HEK293T (cell line): ENCODE measurements at regions not wholly inside any gene's neighbourhood (a gene's known extent, or its start where the extent isn't known, plus 50 kb on each side); places are given as distances from the start of the nearest gene placed in this dataset.

Experiments
- CTCF ChIA-PET: fragments of 350-600 bp; formaldehyde crosslinking; extraction: SDS; loops from one replicate; lab custom pipeline; 2021; ENCODE audit warnings: antibody characterized with exemption, inconsistent platforms; lab: Yijun Ruan, JAX
- POLR2A ChIA-PET: fragments of 350-600 bp; formaldehyde crosslinking; extraction: SDS; loops from one replicate; lab custom pipeline; 2020; ENCODE audit warnings: antibody characterized with exemption, inconsistent platforms; lab: Yijun Ruan, JAX
- DNase-seq: peaks from one replicate; pipeline ENCODE4 v3.0.0; 2012; ENCODE audit warnings: mixed read lengths; ENCODE audit errors: extremely low spot score
- BHLHE40 ChIP-seq: fragments of 450-650 bp; IDR thresholded peaks from 2 replicates; pipeline ENCODE4 v1.6.1; 2016; ENCODE audit warnings: mild to moderate bottlenecking, moderate library complexity, borderline replicate concordance
- L3MBTL2 ChIP-seq: fragments of 450-650 bp; conservative IDR thresholded peaks from 2 replicates; pipeline ENCODE4 v1.6.1; 2016; ENCODE audit warnings: mild to moderate bottlenecking

DNA sequence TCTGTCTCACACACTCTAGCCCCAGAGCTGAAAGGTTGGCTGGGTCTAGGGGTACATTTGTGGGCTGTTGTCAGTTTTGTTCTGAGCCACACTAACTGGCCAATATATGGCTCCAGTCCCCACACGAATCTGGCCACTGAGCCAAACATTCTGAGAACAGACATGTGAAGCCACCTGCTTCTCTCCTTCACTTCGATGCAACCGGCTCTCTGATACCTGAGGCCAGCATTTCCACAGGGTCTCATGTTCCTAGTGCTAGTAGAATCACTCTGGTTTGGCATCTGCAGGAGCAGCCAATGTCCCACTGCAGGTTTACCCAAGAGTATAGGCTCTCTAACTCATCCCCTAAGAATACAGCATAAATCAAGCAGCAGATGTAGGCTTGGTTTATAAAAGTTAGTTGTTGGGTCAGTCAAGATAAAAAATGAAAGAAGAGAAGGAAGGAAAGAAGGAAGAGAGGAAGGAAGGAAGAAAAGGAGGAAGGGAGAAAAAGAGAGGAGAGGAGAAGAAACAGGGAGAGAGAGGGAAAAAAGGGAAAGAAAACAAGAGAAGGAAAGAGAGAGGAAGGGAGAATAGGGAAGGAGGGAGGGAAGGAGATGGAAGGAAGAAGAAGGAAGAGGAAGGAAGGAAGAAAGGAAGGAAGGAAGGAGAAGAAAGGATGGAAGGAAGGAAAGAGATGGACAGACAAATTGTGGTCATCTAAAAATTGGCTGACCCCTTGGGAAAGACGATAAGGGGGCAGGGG is 75.1 kb downstream of the STRA8 start:
- POLR2A ChIA-PET, result no interaction called here
- TF ChIP-seq L3MBTL2 (no peak), BHLHE40 (no peak)

More for the DNA sequence above, 75.1 kb downstream of the STRA8 start:
- no peak for DNase-seq
- CTCF ChIA-PET, result interaction anchor here (1.1 kb wide), 1 partner anchor 27 kb away, joined by 3 read pairs; no protein-coding TSS in a partner anchor
